Hepatocyte (in vitro differentiated cells): ENCODE measurements at regions not wholly inside any gene's neighbourhood (a gene's known extent, or its start where the extent isn't known, plus 50 kb on each side); places are given as distances from the start of the nearest gene placed in this dataset.

Source experiments
- DNase-seq: peaks from one replicate; pipeline ENCODE4 v3.0.0-alpha.2; 2016; ENCODE audit warnings: low spot score
- H2AFZ ChIP-seq: fragments of 200-600 bp; sonication (generic); 2 replicates; pipeline ENCODE4 v1.6.0; 2016; ENCODE audit warnings: antibody characterized with exemption, mild to moderate bottlenecking
- H3K27ac ChIP-seq: fragments of 200-600 bp; sonication (generic); 2 replicates; pipeline ENCODE4 v1.5.1; 2016; ENCODE audit warnings: mild to moderate bottlenecking
- H3K27me3 ChIP-seq: fragments of 200-600 bp; sonication (generic); 2 replicates; pipeline ENCODE4 v1.6.1; 2016
- H3K36me3 ChIP-seq: fragments of 200-600 bp; sonication (generic); replicated peaks from 2 replicates; pipeline ENCODE4 v1.5.1; 2016; ENCODE audit warnings: low read depth; ENCODE audit not compliant: insufficient read depth
- H3K4me1 ChIP-seq: fragments of 200-600 bp; sonication (generic); 2 replicates; pipeline ENCODE4 v1.5.1; 2016; ENCODE audit warnings: mild to moderate bottlenecking, moderate library complexity; ENCODE audit not compliant: insufficient read depth
- H3K4me2 ChIP-seq: fragments of 200-600 bp; sonication (generic); 2 replicates; pipeline ENCODE4 v1.6.0; 2016
- H3K4me3 ChIP-seq: fragments of 200-600 bp; sonication (generic); 2 replicates; pipeline ENCODE4 v1.5.1; 2016; ENCODE audit warnings: mild to moderate bottlenecking
- H3K79me2 ChIP-seq: fragments of 200-600 bp; sonication (generic); 2 replicates; pipeline ENCODE4 v1.6.0; 2017; ENCODE audit warnings: mild to moderate bottlenecking
- H3K9me2 ChIP-seq: fragments of 200-600 bp; sonication (generic); replicated peaks from 2 replicates; pipeline ENCODE4 v1.6.0; 2017; ENCODE audit warnings: mild to moderate bottlenecking; ENCODE audit not compliant: insufficient read depth
- H3K9me3 ChIP-seq: fragments of 200-600 bp; sonication (generic); 2 replicates; pipeline ENCODE4 v1.5.1; 2016; ENCODE audit warnings: low read depth, mild to moderate bottlenecking
- H4K20me1 ChIP-seq: fragments of 200-600 bp; sonication (generic); 2 replicates; pipeline ENCODE4 v1.6.0; 2016; ENCODE audit warnings: mild to moderate bottlenecking; ENCODE audit not compliant: insufficient read depth, poor library complexity, severe bottlenecking
- CTCF ChIP-seq: fragments of 200-600 bp; sonication (generic); IDR thresholded peaks from 2 replicates; pipeline ENCODE4 v1.5.1; 2016; ENCODE audit warnings: antibody characterized with exemption, mild to moderate bottlenecking; ENCODE audit not compliant: poor library complexity
- EZH2 ChIP-seq: fragments of 200-600 bp; sonication (generic); IDR thresholded peaks from 2 replicates; pipeline ENCODE4 v1.6.1; 2016; ENCODE audit warnings: antibody characterized with exemption, mild to moderate bottlenecking, borderline replicate concordance
- EZH2phosphoT487 ChIP-seq: fragments of 200-600 bp; sonication (generic); IDR thresholded peaks from one replicate; pipeline ENCODE4 v1.6.1; 2018; ENCODE audit warnings: antibody characterized with exemption, mild to moderate bottlenecking, low read depth, moderate library complexity; ENCODE audit not compliant: unreplicated experiment, severe bottlenecking
- WGBS: methylation state at CpG from one replicate; pipeline ENCODE4 v1.1.6; 2016; ENCODE audit warnings: low lambda C conversion rate; ENCODE audit errors: missing lambda C conversion rate; 5-methylcytosine and 5-hydroxymethylcytosine counted together

GRCh38 chr10:117747636-117748035 lies 205.1 kb downstream of the EMX2 start:
- peaks cover 3% of the 10 kb centered on the region for H3K27me3 ChIP-seq
- H3K79me2 ChIP-seq: no peaks in the 10 kb centered on the region
- no peak for DNase-seq
- no peak overlapping the region for H3K27ac ChIP-seq
- H3K9me2 ChIP-seq: no peaks in the 10 kb centered on the region
- H4K20me1 ChIP-seq: no peaks in the 10 kb centered on the region
- H3K4me3 ChIP-seq: no peak overlapping the region
- no peak overlapping the region for H2AFZ ChIP-seq
- WGBS: 95% methylated on average over 12 of the region's 12 CpGs
- H3K36me3 ChIP-seq: no peaks in the 10 kb centered on the region
- H3K4me1 ChIP-seq: no peaks in the 10 kb centered on the region
- no peak for TF ChIP-seq CTCF
- TF ChIP-seq EZH2: no peak
- TF ChIP-seq EZH2phosphoT487: no peak
- H3K9me3 ChIP-seq: no peaks in the 10 kb centered on the region
- H3K4me2 ChIP-seq: no peak overlapping the region

GRCh38 chr10:117748058-117748457 lies 205.5 kb downstream of the EMX2 start:
- no peaks in the 10 kb centered on the region for H4K20me1 ChIP-seq
- WGBS: 90% methylated on average over 12 of the region's 12 CpGs

GRCh38 chr10:117750616-117751015 lies 208.1 kb downstream of the EMX2 start:
- Histone ChIP-seq H3K27ac (no peak overlapping the region), H3K4me1 (no peaks in the 10 kb centered on the region), H3K79me2 (no peaks in the 10 kb centered on the region), H4K20me1 (no peaks in the 10 kb centered on the region), H3K9me3 (no peaks in the 10 kb centered on the region), H2AFZ (no peak overlapping the region), H3K27me3 (peaks cover 3% of the 10 kb centered on the region), H3K36me3 (no peaks in the 10 kb centered on the region), H3K4me3 (no peak overlapping the region), H3K4me2 (no peak overlapping the region), H3K9me2 (no peaks in the 10 kb centered on the region)
- TF ChIP-seq EZH2phosphoT487 (no peak), CTCF (no peak)
- DNase-seq: no peak
- 93% methylated on average over 4 of the region's 4 CpGs for WGBS

More at GRCh38 chr10:117748058-117748457, 205.5 kb downstream of the EMX2 start:
- Histone ChIP-seq H3K9me2 (no peaks in the 10 kb centered on the region), H3K36me3 (no peaks in the 10 kb centered on the region), H3K9me3 (no peaks in the 10 kb centered on the region), H3K27ac (no peak overlapping the region), H2AFZ (no peak overlapping the region), H3K4me1 (no peaks in the 10 kb centered on the region), H3K79me2 (no peaks in the 10 kb centered on the region), H3K4me3 (no peak overlapping the region), H3K4me2 (no peak overlapping the region), H3K27me3 (peaks cover 3% of the 10 kb centered on the region)
- TF ChIP-seq CTCF (no peak), EZH2 (no peak), EZH2phosphoT487 (no peak)
- DNase-seq: no peak

GRCh38 chr10:117751259-117751658 lies 208.7 kb downstream of the EMX2 start:
- H3K36me3 ChIP-seq: no peaks in the 10 kb centered on the region
- no peaks in the 10 kb centered on the region for H3K9me2 ChIP-seq
- no peak overlapping the region for H3K4me2 ChIP-seq
- no peaks in the 10 kb centered on the region for H3K9me3 ChIP-seq
- no peak overlapping the region for H3K27ac ChIP-seq
- no peaks in the 10 kb centered on the region for H3K27me3 ChIP-seq
- no peak overlapping the region for H2AFZ ChIP-seq
- TF ChIP-seq EZH2 (no peak), EZH2phosphoT487 (no peak), CTCF (no peak)
- no peaks in the 10 kb centered on the region for H4K20me1 ChIP-seq
- no peaks in the 10 kb centered on the region for H3K79me2 ChIP-seq
- H3K4me1 ChIP-seq: no peaks in the 10 kb centered on the region
- WGBS: 83% methylated on average over 1 of the region's 1 CpG
- DNase-seq: no peak
- H3K4me3 ChIP-seq: no peak overlapping the region
